Panc1 (cell line): ENCODE measurements at regions not wholly inside any gene's neighbourhood (a gene's known extent, or its start where the extent isn't known, plus 50 kb on each side); places are given as distances from the start of the nearest gene placed in this dataset.

Source experiments
- ATAC-seq: fragments of 200-7000 bp; cut with Tn5 transposase; 2 replicates; pipeline ENCODE4 v1.9.1; 2020; ENCODE audit warnings: mild to moderate bottlenecking, moderate library complexity
- BruUV-seq: library from RNA; stranded (reverse); fragments of 400-500 nt; replicated peaks from 2 replicates; lab custom pipeline; 2021; lab: Mats Ljungman, UMichigan
- CTCF ChIA-PET: fragments of 300-600 bp; sonication (Branson Sonifier 250); formaldehyde crosslinking; loops from one replicate; lab custom pipeline; 2022; ENCODE audit warnings: antibody characterized with exemption; lab: Charles Lee
- POLR2A ChIA-PET: fragments of 300-600 bp; sonication (Branson Sonifier 250); formaldehyde crosslinking; loops from one replicate; lab custom pipeline; 2022; ENCODE audit warnings: antibody characterized with exemption; lab: Charles Lee
- DNase-seq: peaks from one replicate; pipeline ENCODE4 v3.0.0-alpha.2; 2010; ENCODE audit warnings: low read depth, low spot score
- H3K27ac ChIP-seq: 2 replicates; pipeline ENCODE4 v1.5.1; 2011; ENCODE audit warnings: mild to moderate bottlenecking, low read length, inconsistent platforms
- H3K27me3 ChIP-seq: fragments of 200-500 bp; sonication (Bioruptor generic); 2 replicates; pipeline ENCODE4 v1.6.0; 2014; ENCODE audit warnings: low read length, inconsistent platforms; ENCODE audit not compliant: control insufficient read depth, insufficient read depth
- H3K36me3 ChIP-seq: fragments of 200-500 bp; sonication (Bioruptor generic); 2 replicates; pipeline ENCODE4 v1.5.1; 2014; ENCODE audit warnings: inconsistent platforms, mild to moderate bottlenecking, low read length, moderate library complexity; ENCODE audit not compliant: control insufficient read depth, insufficient read depth
- H3K4me1 ChIP-seq: 2 replicates; pipeline ENCODE4 v1.5.1; 2011; ENCODE audit warnings: inconsistent platforms, mild to moderate bottlenecking, low read length, moderate library complexity; ENCODE audit not compliant: control insufficient read depth, insufficient read depth
- H3K4me3 ChIP-seq, 2 experiments: 2 replicates each; pipeline ENCODE4 v1.5.1; 2011 to 2012; ENCODE audit warnings: low read depth in 2 of 2, low read length in 2 of 2, mild to moderate bottlenecking in 2 of 2, inconsistent platforms in 1 of 2, moderate library complexity in 1 of 2
- H3K9me3 ChIP-seq: fragments of 200-500 bp; sonication (Bioruptor generic); 2 replicates; pipeline ENCODE4 v1.5.1; 2014; ENCODE audit warnings: low read depth, mild to moderate bottlenecking, inconsistent platforms, low read length, moderate library complexity; ENCODE audit not compliant: control insufficient read depth, insufficient read depth
- CTCF ChIP-seq: fragments of 450-650 bp; IDR thresholded peaks from 2 replicates; pipeline ENCODE4 v1.5.1; 2017; ENCODE audit warnings: mild to moderate bottlenecking
- POLR2AphosphoS5 ChIP-seq: IDR thresholded peaks from 2 replicates; pipeline ENCODE4 v1.6.1; 2012; ENCODE audit warnings: mild to moderate bottlenecking, low read depth, low read length, moderate library complexity
- REST ChIP-seq, 2 experiments: IDR thresholded peaks; 2 replicates each; pipeline ENCODE4 v1.6.1; 2011 to 2012; ENCODE audit warnings: low read depth in 2 of 2, control low read depth in 1 of 2, low read length in 1 of 2, mild to moderate bottlenecking in 1 of 2, moderate library complexity in 1 of 2; ENCODE audit not compliant: insufficient read depth in 1 of 2
- SIN3A ChIP-seq: IDR thresholded peaks from 2 replicates; pipeline ENCODE4 v1.6.1; 2012; ENCODE audit warnings: low read depth, mild to moderate bottlenecking, low read length, moderate library complexity, borderline replicate concordance; ENCODE audit not compliant: insufficient read depth
- TCF7L2 ChIP-seq: IDR thresholded peaks from 2 replicates; pipeline ENCODE4 v1.6.1; 2011; ENCODE audit warnings: mild to moderate bottlenecking, low read depth, low read length, inconsistent platforms
- in situ Hi-C: cut with HindIII; loops from 2 replicates; pipeline ENCODE4 v1.10.0; 2016; ENCODE audit warnings: low sequenced_read_pairs, low pct_unique_long_range_greater_than_20kb
- intact Hi-C: fragments of 100-400 bp; cut with micrococcal nuclease; formaldehyde crosslinking; loops from one replicate; pipeline ENCODE4 v1.10.0; 2022; ENCODE audit not compliant: unreplicated experiment

GRCh38 chr6:98526465-98526864 lies 307.9 kb upstream of the POU3F2 start:
- no TSS peak for BruUV-seq
- Histone ChIP-seq H3K4me1 (no peaks in the 10 kb centered on the region), H3K27me3 (no peaks in the 10 kb centered on the region), H3K27ac (no peak overlapping the region), H3K4me3 (no peak overlapping the region), H3K36me3 (no peaks in the 10 kb centered on the region), H3K9me3 (no peaks in the 10 kb centered on the region)
- ChIA-PET CTCF (no interaction called here), POLR2A (no interaction called here)
- intact Hi-C loops (no loop called here), in situ Hi-C loops (no loop called here)
- TF ChIP-seq SIN3A, result no peak
- TF ChIP-seq TCF7L2, result no peak
- TF ChIP-seq REST (IDR thresholded peaks at IDR 0.05; ENCODE audit: insufficient read depth in 1 of 2, low read depth in 2 of 2, low read length in 1 of 2), result no peak
- no peak for TF ChIP-seq CTCF
- TF ChIP-seq POLR2AphosphoS5, result no peak
- ATAC-seq, result no peak
- DNase-seq, result no peak

- ChIA-PET CTCF (no interaction called here), POLR2A (no interaction called here)
- intact Hi-C loops, result no loop called here
- no peaks in the 10 kb centered on the region for H3K4me1 ChIP-seq
- BruUV-seq, result no TSS peak
- no peak overlapping the region for H3K27ac ChIP-seq
- ATAC-seq, result no peak
- no peak for DNase-seq
- TF ChIP-seq CTCF, result no peak
- no peak for TF ChIP-seq POLR2AphosphoS5
- no peak for TF ChIP-seq REST (IDR thresholded peaks at IDR 0.05; ENCODE audit: insufficient read depth in 1 of 2, low read depth in 2 of 2, low read length in 1 of 2)
- H3K27me3 ChIP-seq, result no peaks in the 10 kb centered on the region
- in situ Hi-C loops, result no loop called here
- H3K4me3 ChIP-seq, result no peak overlapping the region
- no peaks in the 10 kb centered on the region for H3K9me3 ChIP-seq
- H3K36me3 ChIP-seq, result no peaks in the 10 kb centered on the region
Observed at GRCh38 chr6:98529364-98529763, 305.0 kb upstream of the POU3F2 start.
